MCF 10A (cell line): ENCODE measurements at regions not wholly inside any gene's neighbourhood (a gene's known extent, or its start where the extent isn't known, plus 50 kb on each side); places are given as distances from the start of the nearest gene placed in this dataset.

ENCODE experiments used
- BruUV-seq: library from RNA; stranded (reverse); fragments of 400-500 nt; replicated peaks from 2 replicates; lab custom pipeline; 2021; lab: Mats Ljungman, UMichigan
- CTCF ChIA-PET: fragments of 300-600 bp; sonication (Branson Sonifier 250); formaldehyde crosslinking; extraction: SDS; loops from one replicate; lab custom pipeline; 2021; ENCODE audit warnings: antibody characterized with exemption, inconsistent platforms; lab: Yijun Ruan, JAX
- POLR2A ChIA-PET: fragments of 300-600, 350-650 bp; sonication (Branson Sonifier 250); formaldehyde crosslinking; extraction: SDS; loops from one replicate; lab custom pipeline; 2020; ENCODE audit warnings: antibody characterized with exemption, inconsistent platforms; lab: Yijun Ruan, JAX
- DNase-seq: peaks from one replicate; pipeline ENCODE4 v3.0.0-alpha.2; 2018; ENCODE audit not compliant: unreplicated experiment
- H3K27ac Mint-ChIP-seq: one replicate; pipeline ENCODE4 v1.8.0; 2022; ENCODE audit warnings: mild to moderate bottlenecking, low read depth, mixed read lengths; ENCODE audit not compliant: unreplicated experiment
- H3K27me3 Mint-ChIP-seq: one replicate; pipeline ENCODE4 v1.8.0; 2022; ENCODE audit warnings: mixed read lengths; ENCODE audit not compliant: insufficient read depth, unreplicated experiment
- H3K36me3 Mint-ChIP-seq: one replicate; pipeline ENCODE4 v1.8.0; 2022; ENCODE audit warnings: mild to moderate bottlenecking, moderate library complexity, mixed read lengths; ENCODE audit not compliant: insufficient read depth, unreplicated experiment
- H3K4me1 Mint-ChIP-seq: one replicate; pipeline ENCODE4 v1.8.0; 2022; ENCODE audit warnings: mixed read lengths; ENCODE audit not compliant: insufficient read depth, unreplicated experiment
- H3K4me3 Mint-ChIP-seq: one replicate; pipeline ENCODE4 v1.8.0; 2022; ENCODE audit warnings: mild to moderate bottlenecking, moderate library complexity, mixed read lengths; ENCODE audit not compliant: unreplicated experiment
- H3K9me3 Mint-ChIP-seq: one replicate; pipeline ENCODE4 v1.8.0; 2022; ENCODE audit warnings: mixed read lengths; ENCODE audit not compliant: unreplicated experiment
- CTCF ChIP-seq: fragments of 200-600 bp; IDR thresholded peaks from one replicate; pipeline ENCODE4 v1.8.0; 2022; ENCODE audit warnings: antibody characterized with exemption, mild to moderate bottlenecking; ENCODE audit not compliant: unreplicated experiment
- intact Hi-C: fragments of 100-400 bp; cut with micrococcal nuclease; formaldehyde crosslinking; loops from 2 replicates; pipeline ENCODE4 v1.14.1; 2022

GRCh38 chr9:118962426-118962825 is 406.8 kb downstream of the BRINP1 start:
- intact Hi-C loops = no loop called here
- BruUV-seq = no TSS peak

GRCh38 chr9:118963674-118964073 is 405.6 kb downstream of the BRINP1 start:
- intact Hi-C loops = no loop called here
- no peak for TF ChIP-seq CTCF
- no peak overlapping the region for H3K27ac Mint-ChIP-seq
- no peaks in the 10 kb centered on the region for H3K27me3 Mint-ChIP-seq
- CTCF ChIA-PET = no interaction called here
- DNase-seq = no peak
- H3K4me3 Mint-ChIP-seq = no peak overlapping the region
- no peaks in the 10 kb centered on the region for H3K36me3 Mint-ChIP-seq
- POLR2A ChIA-PET = no interaction called here
- no peaks in the 10 kb centered on the region for H3K4me1 Mint-ChIP-seq
- no TSS peak for BruUV-seq
- peaks cover 13% of the 10 kb centered on the region for H3K9me3 Mint-ChIP-seq

More at GRCh38 chr9:118962426-118962825, 406.8 kb downstream of the BRINP1 start:
- no peak overlapping the region for H3K27ac Mint-ChIP-seq
- H3K36me3 Mint-ChIP-seq = no peaks in the 10 kb centered on the region
- H3K4me1 Mint-ChIP-seq = no peaks in the 10 kb centered on the region
- H3K4me3 Mint-ChIP-seq = no peak overlapping the region
- CTCF ChIA-PET = interaction anchor here (0.6 kb wide), 1 partner anchor 243 kb away, joined by 3 read pairs; no protein-coding TSS in a partner anchor
- H3K27me3 Mint-ChIP-seq = no peaks in the 10 kb centered on the region
- no peak for TF ChIP-seq CTCF
- no peak for DNase-seq
- POLR2A ChIA-PET = no interaction called here
- peaks cover 13% of the 10 kb centered on the region for H3K9me3 Mint-ChIP-seq

DNA sequence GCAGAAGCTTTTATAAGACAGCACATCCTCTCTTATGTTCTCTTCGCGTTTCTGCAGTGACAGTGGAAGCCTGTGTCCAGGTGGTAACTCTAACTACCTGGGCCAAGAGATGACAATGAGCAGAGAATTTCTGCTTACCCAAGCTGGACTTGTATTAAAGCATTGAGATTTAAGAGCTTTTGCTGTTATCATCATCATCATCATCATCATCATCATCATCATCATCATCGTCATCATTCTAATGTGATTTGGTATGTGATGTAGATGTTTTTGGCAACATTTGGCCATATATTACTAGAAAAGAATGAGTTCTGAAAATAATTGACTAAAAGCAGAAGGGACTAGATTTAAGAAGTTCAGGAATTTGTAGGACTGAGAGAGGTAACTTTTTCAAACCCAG is 401.3 kb downstream of the BRINP1 start:
- no peaks in the 10 kb centered on the region for H3K36me3 Mint-ChIP-seq
- H3K27me3 Mint-ChIP-seq = no peaks in the 10 kb centered on the region
- ChIA-PET POLR2A (no interaction called here), CTCF (interaction anchor here (0.6 kb wide), 1 partner anchor 373 kb away, joined by 3 read pairs; no protein-coding TSS in a partner anchor)
- no peak for DNase-seq
- intact Hi-C loops = no loop called here
- TF ChIP-seq CTCF = no peak
- H3K27ac Mint-ChIP-seq = no peak overlapping the region
- no TSS peak for BruUV-seq
- H3K9me3 Mint-ChIP-seq = peaks cover 13% of the 10 kb centered on the region
- no peak overlapping the region for H3K4me3 Mint-ChIP-seq
- no peaks in the 10 kb centered on the region for H3K4me1 Mint-ChIP-seq

GRCh38 chr9:118975736-118976135 is 393.5 kb downstream of the BRINP1 start:
- H3K4me3 Mint-ChIP-seq = no peak overlapping the region
- no peak for TF ChIP-seq CTCF
- no peak for DNase-seq
- no peak overlapping the region for H3K27ac Mint-ChIP-seq
- no TSS peak for BruUV-seq
- H3K27me3 Mint-ChIP-seq = no peaks in the 10 kb centered on the region
- ChIA-PET POLR2A (no interaction called here), CTCF (no interaction called here)
- H3K4me1 Mint-ChIP-seq = no peaks in the 10 kb centered on the region
- H3K9me3 Mint-ChIP-seq = peaks cover 7% of the 10 kb centered on the region
- H3K36me3 Mint-ChIP-seq = no peaks in the 10 kb centered on the region
- intact Hi-C loops = no loop called here
